Astrocyte of the cerebellum (primary cell): ENCODE measurements at regions not wholly inside any gene's neighbourhood (a gene's known extent, or its start where the extent isn't known, plus 50 kb on each side); places are given as distances from the start of the nearest gene placed in this dataset.

Experiments
- DNase-seq: peaks from one replicate; pipeline ENCODE4 v3.0.0-alpha.2; 2011; ENCODE audit warnings: low read depth
- H3K4me3 ChIP-seq: 2 replicates; pipeline ENCODE4 v1.5.1; 2011; ENCODE audit warnings: mild to moderate bottlenecking, low read depth, low read length, moderate library complexity
- in situ Hi-C: cut with HindIII; loops from 2 replicates; pipeline ENCODE4 v1.10.0; 2017; ENCODE audit warnings: low sequenced_read_pairs
- TF ChIP-seq, protein P1 (sequence below): IDR thresholded peaks from 2 replicates; pipeline ENCODE4 v1.5.1; 2012; ENCODE audit warnings: low read length, low read depth, moderate library complexity, mild to moderate bottlenecking; ENCODE audit errors: missing control alignments

DNA sequence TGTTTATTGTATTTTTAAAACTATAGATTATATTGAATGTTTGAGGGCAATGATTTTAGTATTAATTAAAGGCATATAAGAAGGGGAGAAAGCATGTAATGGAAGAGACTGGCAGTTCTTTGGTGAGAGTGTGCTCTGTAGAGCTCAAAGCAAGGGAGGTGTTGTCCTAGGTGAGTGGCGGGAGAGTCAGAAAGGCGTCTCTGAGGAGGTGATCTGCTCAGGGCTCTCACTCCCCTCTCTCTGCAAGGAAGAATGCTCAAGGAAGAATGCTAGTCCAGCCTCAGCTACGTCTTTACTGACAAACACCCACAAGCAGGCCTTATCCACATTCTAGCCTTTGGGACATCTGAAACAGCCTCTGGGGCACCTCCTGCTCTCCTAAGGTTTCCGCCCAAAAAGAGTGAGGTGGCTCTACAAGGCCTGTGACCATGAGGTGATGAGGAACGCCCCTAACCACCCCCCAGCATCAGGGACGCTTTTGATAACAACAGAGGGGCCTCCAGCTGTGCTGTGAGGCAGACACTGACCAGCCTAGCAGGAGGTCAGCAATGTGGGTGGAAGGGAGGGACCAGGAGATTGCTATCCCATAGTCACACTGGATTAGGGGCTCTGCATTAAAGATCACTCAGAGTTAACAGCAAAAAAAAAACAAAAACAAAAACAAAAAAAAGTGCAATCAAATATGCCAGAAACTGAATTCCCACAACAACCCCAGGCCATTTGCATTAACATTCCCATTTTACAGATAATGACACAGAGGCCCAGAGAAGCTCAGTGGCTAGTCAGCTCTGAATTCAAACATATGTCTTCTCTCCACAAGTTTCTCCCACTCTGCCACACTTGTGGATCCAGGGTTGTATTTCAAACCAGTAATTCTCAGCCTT lies 202.2 kb upstream of the CTNNB1 start:
- in situ Hi-C loops: no loop called here
- TF ChIP-seq, protein P1, sequence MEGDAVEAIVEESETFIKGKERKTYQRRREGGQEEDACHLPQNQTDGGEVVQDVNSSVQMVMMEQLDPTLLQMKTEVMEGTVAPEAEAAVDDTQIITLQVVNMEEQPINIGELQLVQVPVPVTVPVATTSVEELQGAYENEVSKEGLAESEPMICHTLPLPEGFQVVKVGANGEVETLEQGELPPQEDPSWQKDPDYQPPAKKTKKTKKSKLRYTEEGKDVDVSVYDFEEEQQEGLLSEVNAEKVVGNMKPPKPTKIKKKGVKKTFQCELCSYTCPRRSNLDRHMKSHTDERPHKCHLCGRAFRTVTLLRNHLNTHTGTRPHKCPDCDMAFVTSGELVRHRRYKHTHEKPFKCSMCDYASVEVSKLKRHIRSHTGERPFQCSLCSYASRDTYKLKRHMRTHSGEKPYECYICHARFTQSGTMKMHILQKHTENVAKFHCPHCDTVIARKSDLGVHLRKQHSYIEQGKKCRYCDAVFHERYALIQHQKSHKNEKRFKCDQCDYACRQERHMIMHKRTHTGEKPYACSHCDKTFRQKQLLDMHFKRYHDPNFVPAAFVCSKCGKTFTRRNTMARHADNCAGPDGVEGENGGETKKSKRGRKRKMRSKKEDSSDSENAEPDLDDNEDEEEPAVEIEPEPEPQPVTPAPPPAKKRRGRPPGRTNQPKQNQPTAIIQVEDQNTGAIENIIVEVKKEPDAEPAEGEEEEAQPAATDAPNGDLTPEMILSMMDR: no peak

DNA sequence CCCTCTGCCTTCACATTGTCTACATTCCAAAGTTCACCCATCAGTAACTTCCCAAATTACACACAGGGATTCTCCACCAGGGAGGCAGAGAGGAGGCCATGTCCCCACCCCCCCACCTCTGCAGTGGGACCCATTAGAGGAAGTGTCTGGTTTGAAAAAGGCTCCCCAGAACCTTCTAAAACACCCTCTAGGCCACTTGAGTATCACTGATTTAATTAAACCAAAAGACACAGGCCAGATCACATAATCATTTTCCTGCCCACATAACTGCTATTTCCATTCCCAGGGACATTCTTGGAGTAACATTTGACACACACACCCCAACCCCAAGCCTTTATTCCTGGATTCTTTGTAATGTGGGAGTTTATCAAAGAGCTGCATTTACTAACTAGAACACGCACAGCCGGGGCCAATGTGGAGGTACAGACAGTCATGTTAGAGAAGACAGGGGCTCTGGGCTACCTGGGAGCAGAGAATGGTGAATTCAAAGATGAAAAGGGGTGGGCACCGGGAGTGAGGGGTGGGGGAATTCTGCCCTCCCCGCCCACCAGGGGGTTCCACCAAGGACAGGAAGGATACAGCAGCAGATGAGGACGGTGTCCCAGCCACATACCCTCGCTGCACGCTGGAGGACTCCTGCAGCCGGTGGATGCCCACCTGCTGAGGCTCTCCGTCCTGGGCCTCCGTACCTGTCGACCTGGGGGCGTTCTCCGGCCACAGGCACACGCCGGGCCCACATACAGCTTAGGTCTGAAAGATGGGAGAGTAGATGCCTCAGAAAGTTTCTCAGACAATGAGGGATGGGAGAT lies 201.4 kb upstream of the CTNNB1 start:
- in situ Hi-C loops: no loop called here
- TF ChIP-seq, protein P1: no peak
- no peak overlapping the region for H3K4me3 ChIP-seq
- DNase-seq: no peak

More for the DNA sequence above, 202.2 kb upstream of the CTNNB1 start:
- no peak for DNase-seq
- no peak overlapping the region for H3K4me3 ChIP-seq

DNA sequence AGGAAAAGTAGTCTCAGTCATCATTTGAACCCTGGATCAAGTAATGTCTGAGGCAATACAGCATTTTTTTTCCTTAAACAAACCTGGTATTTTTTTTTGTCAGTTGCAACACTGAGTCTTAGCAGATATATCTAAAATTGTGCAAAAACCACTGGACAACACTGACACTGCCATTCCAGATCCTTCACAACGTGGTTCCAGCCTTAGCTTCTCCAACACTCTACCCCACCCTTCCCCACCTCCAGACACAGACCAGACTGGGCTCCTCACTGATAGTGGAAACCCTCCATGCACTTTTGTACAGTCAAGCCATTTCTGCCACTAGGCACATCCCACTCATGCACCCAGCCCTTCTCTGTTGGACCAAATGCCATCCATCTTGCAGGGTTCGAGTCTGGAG lies 199.6 kb upstream of the CTNNB1 start:
- no peak overlapping the region for H3K4me3 ChIP-seq
- in situ Hi-C loops: no loop called here
- TF ChIP-seq, protein P1: no peak
- no peak for DNase-seq

DNA sequence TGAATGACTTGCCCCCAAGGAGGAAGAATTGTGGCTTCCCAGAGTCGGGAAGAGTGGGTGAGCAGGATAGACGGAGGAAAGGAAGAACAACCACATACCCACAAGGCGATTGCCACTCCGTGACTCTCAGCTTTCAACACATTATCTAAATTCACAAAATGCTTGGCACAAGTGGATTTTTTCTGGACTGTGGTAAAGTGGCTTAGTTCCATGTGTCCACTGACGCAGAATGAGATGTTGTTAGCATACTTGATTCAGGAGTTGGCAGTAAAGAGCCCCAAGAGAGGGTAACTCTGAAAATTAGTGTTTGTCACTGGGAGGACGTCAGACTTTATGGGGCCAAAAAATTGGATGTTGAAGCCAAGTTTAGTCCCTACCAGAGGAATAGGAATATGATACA lies 198.8 kb upstream of the CTNNB1 start:
- TF ChIP-seq, protein P1: no peak
- no peak overlapping the region for H3K4me3 ChIP-seq
- peak; percentile 67 for DNase-seq
- in situ Hi-C loops: no loop called here

DNA sequence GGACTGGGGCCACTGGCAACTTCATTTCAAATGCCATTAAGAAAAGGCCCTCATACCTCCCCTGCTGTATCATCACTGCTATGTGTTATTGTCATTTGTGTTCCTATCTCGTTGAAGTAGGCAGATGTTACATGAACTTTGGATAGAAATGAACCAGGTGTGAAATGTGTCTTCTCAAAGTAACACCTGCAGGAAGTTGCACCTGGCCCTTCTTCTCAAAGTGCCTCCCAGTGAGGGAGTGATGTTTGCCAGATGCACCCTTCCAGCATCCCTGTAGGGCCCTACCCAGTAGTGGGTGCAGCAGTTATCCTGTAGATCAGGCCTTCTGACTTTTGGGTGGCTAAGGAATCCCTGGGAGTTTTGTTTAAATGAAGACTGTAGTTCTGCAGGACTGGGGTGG lies 197.7 kb upstream of the CTNNB1 start:
- in situ Hi-C loops: no loop called here
- DNase-seq: no peak
- H3K4me3 ChIP-seq: no peak overlapping the region
- TF ChIP-seq, protein P1: no peak

DNA sequence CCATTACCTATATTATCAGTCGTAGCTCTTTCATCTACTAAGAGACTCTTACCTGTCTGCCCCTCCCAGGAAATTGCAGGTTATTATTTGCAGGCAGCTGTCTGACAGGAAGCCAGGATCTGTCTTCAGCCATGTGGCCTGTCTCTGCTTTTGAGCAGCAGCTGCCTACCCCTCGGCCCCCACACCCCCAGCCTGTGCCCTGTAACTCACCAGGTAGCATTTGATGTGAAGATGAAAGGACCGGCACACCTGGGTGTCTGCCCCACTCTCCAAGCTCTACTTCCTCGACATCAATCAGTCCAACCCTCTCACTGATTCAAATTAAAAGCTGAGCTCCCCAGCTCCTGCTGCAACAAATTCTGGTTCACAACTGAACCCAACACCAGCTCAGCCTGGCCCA lies 197.2 kb upstream of the CTNNB1 start:
- in situ Hi-C loops: no loop called here
- no peak for DNase-seq
- TF ChIP-seq, protein P1: no peak
- no peak overlapping the region for H3K4me3 ChIP-seq
